ENCODE measurements at regions not wholly inside any gene's neighbourhood (a gene's known extent, or its start where the extent isn't known, plus 50 kb on each side); places are given as distances from the start of the nearest gene placed in this dataset.

DNA sequence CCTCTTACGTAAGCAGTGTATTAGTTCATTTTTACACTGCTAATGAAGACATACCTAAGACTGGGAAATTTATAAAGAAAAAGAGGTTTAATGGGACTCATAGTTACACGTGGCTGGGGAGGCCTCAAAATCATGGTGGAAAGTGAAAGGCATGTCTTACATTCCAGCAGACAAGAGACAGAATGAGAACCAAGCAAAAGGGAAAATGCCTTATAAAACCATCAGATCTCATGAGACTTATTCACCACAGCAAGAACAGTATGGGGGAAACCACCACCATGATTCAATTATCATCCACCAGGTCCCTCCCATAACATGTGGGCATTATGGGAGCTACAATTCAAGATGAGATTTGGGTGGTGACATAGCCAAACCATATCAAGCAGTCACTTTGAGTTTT, 126.3 kb upstream of the CXCL12 start:
- Mint-ChIP-seq H3K9me3 (ENCODE audit: low read depth) (no peaks in the 10 kb centered on the region), H3K4me1 (ENCODE audit: low read depth) (peaks cover 4% of the 10 kb centered on the region), H3K27me3 (ENCODE audit: low read depth) (peaks cover 12% of the 10 kb centered on the region), H3K4me3 (ENCODE audit: unreplicated experiment) (no peak overlapping the region), H3K36me3 (ENCODE audit: low read depth) (no peaks in the 10 kb centered on the region), H3K27ac (ENCODE audit: unreplicated experiment) (no peak overlapping the region)
- TF ChIP-seq, protein P1, sequence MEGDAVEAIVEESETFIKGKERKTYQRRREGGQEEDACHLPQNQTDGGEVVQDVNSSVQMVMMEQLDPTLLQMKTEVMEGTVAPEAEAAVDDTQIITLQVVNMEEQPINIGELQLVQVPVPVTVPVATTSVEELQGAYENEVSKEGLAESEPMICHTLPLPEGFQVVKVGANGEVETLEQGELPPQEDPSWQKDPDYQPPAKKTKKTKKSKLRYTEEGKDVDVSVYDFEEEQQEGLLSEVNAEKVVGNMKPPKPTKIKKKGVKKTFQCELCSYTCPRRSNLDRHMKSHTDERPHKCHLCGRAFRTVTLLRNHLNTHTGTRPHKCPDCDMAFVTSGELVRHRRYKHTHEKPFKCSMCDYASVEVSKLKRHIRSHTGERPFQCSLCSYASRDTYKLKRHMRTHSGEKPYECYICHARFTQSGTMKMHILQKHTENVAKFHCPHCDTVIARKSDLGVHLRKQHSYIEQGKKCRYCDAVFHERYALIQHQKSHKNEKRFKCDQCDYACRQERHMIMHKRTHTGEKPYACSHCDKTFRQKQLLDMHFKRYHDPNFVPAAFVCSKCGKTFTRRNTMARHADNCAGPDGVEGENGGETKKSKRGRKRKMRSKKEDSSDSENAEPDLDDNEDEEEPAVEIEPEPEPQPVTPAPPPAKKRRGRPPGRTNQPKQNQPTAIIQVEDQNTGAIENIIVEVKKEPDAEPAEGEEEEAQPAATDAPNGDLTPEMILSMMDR (IDR thresholded peaks at IDR 0.05): no peak
- no peak for DNase-seq (ENCODE audit: low spot score)

DNA sequence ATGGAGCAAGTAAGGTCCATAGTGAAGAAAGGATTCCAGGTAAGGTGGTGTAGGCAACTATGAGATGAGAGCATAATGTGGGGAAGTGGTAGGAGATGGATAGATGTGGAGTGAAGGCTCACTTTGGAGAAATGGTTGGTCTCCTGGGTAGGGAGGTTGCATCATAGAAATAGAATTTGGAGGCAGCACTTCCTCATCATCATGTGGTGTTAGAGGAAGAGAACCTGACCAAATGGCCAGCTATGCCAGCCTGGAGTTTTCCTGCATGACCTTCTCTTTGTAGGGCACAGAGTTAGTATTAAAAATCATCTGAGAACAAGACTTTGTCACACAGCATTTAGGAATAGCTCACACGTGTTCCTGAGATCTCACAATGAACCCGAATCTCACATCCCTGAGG, 126.7 kb upstream of the CXCL12 start:
- no peaks in the 10 kb centered on the region for H3K9me3 Mint-ChIP-seq (ENCODE audit: low read depth)
- TF ChIP-seq, protein P1 (IDR thresholded peaks at IDR 0.05): no peak
- no peak overlapping the region for H3K27ac Mint-ChIP-seq (ENCODE audit: unreplicated experiment)
- DNase-seq (ENCODE audit: low spot score): no peak
- H3K4me3 Mint-ChIP-seq (ENCODE audit: unreplicated experiment): no peak overlapping the region
- H3K27me3 Mint-ChIP-seq (ENCODE audit: low read depth): peaks cover 8% of the 10 kb centered on the region
- no peaks in the 10 kb centered on the region for H3K36me3 Mint-ChIP-seq (ENCODE audit: low read depth)
- H3K4me1 Mint-ChIP-seq (ENCODE audit: low read depth): peaks cover 6% of the 10 kb centered on the region

DNA sequence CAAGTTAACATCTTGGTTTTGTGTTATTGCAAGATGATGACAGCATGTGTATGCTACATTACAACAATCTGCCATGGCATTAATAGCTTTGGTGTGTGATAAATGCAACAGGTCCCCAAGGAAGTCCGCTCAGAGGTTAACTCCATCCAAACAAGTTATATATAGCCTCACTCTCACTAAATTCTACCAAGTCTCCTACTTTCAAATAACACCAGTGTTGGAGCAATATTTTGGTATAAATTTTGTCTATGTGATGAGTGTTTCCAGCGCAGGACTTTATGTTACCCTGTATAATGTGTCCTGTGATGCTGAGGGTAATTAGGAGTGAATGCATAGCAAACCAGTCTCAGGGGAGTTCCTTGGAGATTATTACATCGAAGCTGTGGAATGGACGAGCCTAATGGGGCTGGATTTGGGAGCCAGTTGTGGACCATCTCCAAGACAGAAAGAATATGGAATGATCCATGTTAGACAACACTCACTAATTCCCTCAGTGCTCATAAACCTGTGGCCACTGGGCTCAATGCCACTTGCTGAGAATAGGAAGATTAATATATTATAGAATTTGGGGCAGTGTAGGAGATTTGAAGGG, 127.6 kb upstream of the CXCL12 start:
- Mint-ChIP-seq H3K4me1 (ENCODE audit: low read depth) (peaks cover 14% of the 10 kb centered on the region), H3K9me3 (ENCODE audit: low read depth) (no peaks in the 10 kb centered on the region), H3K27ac (ENCODE audit: unreplicated experiment) (no peak overlapping the region), H3K36me3 (ENCODE audit: low read depth) (no peaks in the 10 kb centered on the region), H3K27me3 (ENCODE audit: low read depth) (peaks cover under 1% of the 10 kb centered on the region), H3K4me3 (ENCODE audit: unreplicated experiment) (no peak overlapping the region)
- DNase-seq (ENCODE audit: low spot score): no peak
- TF ChIP-seq, protein P1 (IDR thresholded peaks at IDR 0.05): no peak

DNA sequence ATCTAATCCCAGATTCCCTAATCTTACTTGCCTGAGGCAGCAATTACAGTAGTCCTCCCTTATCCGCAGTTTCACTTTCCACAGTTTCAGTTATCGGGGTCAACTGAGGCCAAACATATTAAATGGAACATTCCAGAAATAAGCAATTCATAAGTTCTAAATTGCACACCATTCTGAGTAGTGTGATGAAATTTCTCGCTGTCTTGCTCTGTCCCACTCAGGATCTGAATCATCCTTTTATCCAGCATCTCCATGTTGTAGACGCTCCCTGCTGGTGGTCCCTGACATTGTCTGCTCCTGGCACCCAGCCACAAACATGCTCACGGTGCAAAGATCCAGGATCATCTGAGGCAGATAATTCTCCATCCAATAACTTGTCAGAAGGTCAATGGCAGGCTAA, 128.7 kb upstream of the CXCL12 start:
- H3K36me3 Mint-ChIP-seq (ENCODE audit: low read depth): no peaks in the 10 kb centered on the region
- no peak overlapping the region for H3K27ac Mint-ChIP-seq (ENCODE audit: unreplicated experiment)
- no peak overlapping the region for H3K4me3 Mint-ChIP-seq (ENCODE audit: unreplicated experiment)
- H3K9me3 Mint-ChIP-seq (ENCODE audit: low read depth): no peaks in the 10 kb centered on the region
- H3K4me1 Mint-ChIP-seq (ENCODE audit: low read depth): peaks cover 14% of the 10 kb centered on the region
- no peak for DNase-seq (ENCODE audit: low spot score)
- H3K27me3 Mint-ChIP-seq (ENCODE audit: low read depth): no peaks in the 10 kb centered on the region
- TF ChIP-seq, protein P1 (IDR thresholded peaks at IDR 0.05): no peak

DNA sequence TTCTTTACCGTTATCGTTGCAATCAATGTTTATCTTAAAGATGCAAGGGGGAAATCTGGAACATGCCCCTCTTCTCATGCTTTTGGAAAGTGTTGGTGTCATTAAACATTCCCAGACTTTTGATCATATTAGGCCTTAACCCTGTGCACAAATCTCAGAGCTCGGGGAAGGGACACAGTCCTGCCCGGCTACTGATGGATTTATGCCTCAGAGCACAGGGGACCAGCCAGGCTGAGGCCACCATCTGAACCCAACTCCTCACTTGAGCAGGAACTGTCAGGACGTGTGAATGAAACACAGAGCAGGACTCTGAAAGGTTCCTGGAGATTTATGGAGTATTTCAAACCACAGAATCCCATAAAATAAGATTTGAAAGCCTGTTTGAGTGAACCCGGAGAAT, 132.0 kb upstream of the CXCL12 start:
- Mint-ChIP-seq H3K36me3 (ENCODE audit: low read depth) (no peaks in the 10 kb centered on the region), H3K27me3 (ENCODE audit: low read depth) (no peaks in the 10 kb centered on the region), H3K4me1 (ENCODE audit: low read depth) (peaks cover 22% of the 10 kb centered on the region), H3K27ac (ENCODE audit: unreplicated experiment) (no peak overlapping the region), H3K4me3 (ENCODE audit: unreplicated experiment) (no peak overlapping the region), H3K9me3 (ENCODE audit: low read depth) (peaks cover 2% of the 10 kb centered on the region)
- TF ChIP-seq, protein P1 (IDR thresholded peaks at IDR 0.05): no peak
- no peak for DNase-seq (ENCODE audit: low spot score)

All from chondrocyte (in vitro differentiated cells).